HK-2 (cell line): ENCODE measurements at regions not wholly inside any gene's neighbourhood (a gene's known extent, or its start where the extent isn't known, plus 50 kb on each side); places are given as distances from the start of the nearest gene placed in this dataset.

ENCODE experiments used
- DNase-seq: peaks from one replicate; pipeline ENCODE4 v3.0.0-alpha.2; 2018; ENCODE audit not compliant: unreplicated experiment

DNA sequence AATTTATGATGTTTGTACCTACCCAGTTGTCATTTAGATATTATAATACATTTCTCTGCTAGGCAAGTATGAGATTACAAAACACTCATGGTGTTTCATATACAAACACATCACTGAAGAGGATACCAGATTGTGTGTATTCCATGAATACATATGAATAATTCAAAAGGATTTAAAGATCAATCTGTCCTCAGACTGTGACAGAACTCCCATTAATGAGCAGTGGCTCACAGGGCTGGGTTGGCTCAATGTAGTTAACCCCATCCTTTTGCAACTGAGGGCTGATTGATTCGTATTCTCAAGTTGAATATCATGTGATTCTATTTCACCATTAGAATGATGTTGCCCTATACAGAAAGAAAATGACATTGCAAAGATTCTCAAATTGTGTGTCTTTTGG is 79.6 kb upstream of the SPANXN2 start:
- DNase-seq: no peak

DNA sequence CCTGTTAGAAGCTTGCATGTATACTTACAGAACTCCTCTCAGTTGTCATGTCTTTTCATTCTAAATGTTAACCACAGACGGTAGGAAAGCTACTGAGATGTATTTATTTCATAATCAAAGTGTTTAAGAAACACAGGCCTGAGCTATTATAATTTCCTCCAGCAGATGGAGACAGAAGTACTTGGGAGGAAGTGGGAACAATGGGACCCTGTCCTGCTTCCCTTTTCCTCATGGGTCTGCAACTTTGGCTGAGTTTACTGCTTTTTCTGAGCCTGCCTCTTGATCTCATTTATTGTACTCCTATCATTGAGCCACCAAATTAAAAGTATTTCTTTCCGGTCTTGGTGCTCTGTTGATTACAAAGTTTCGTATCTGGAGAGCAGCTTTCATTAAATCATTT is 67.7 kb upstream of the SPANXN2 start:
- DNase-seq: no peak

DNA sequence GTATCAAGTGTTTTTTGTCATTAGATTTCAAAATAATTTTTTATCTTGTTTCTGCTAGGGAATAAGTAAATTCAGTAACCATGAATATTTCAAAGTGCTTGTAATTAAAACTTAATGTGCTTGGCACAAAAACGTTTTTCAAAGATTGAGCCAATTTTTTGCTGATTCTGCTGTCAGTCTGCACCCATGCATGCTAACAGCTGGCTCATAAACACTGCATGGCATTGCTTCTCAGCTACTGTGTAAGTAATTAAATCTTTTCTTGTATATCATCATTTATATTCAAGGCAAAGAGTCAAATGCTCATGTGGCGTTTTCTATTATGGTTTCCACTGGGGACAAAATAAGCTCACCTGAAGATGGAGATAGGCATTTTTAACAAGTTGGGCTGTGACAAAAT is 66.8 kb upstream of the SPANXN2 start:
- no peak for DNase-seq

DNA sequence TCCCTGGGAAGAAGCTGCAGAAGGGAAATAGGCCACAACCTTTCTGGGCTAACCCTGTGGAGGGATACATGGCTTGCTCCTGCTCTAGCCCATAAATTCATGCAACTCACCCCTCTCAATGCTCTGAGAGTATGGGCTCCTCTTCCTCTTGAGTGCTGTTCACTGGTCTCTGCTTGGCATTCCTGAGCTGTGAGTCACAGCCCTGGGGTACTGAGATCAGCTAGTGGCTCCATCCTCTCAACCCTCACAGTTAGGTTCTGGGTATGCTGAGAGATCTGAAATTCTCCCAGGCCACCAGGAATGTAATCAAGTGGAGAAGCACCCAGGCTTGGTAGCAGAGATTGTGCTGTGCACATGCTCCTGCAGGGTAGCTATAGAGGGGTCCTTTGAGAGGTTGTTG is 60.6 kb upstream of the SPANXN2 start:
- DNase-seq: peak; percentile 67
